Activated CD8-positive, alpha-beta T cell treated with anti-CD3 and anti-CD28 coated beads for 36 hours (primary cell): ENCODE measurements at regions not wholly inside any gene's neighbourhood (a gene's known extent, or its start where the extent isn't known, plus 50 kb on each side); places are given as distances from the start of the nearest gene placed in this dataset.

Experiments used
- ATAC-seq: fragments of 200-7000 bp; cut with Tn5 transposase; one replicate; pipeline ENCODE4 v1.10.0; 2021; ENCODE audit warnings: mild to moderate bottlenecking, moderate library complexity
- CTCF ChIA-PET: fragments of 350-600 bp; sonication (Branson Sonifier 250); formaldehyde crosslinking; loops from one replicate; lab custom pipeline; 2021; ENCODE audit warnings: antibody characterized with exemption; lab: Charles Lee
- POLR2A ChIA-PET: fragments of 350-600 bp; sonication (Branson Sonifier 250); formaldehyde crosslinking; loops from one replicate; lab custom pipeline; 2021; ENCODE audit warnings: antibody characterized with exemption; lab: Charles Lee
- DNase-seq: peaks from one replicate; pipeline ENCODE4 v3.0.0-alpha.2; 2020
- H3K27ac Mint-ChIP-seq: one replicate; pipeline ENCODE4 v1.8.0; 2021; ENCODE audit warnings: mild to moderate bottlenecking, mixed read lengths
- H3K27me3 Mint-ChIP-seq: one replicate; pipeline ENCODE4 v1.8.0; 2021; ENCODE audit warnings: mixed read lengths
- H3K36me3 Mint-ChIP-seq: one replicate; pipeline ENCODE4 v1.8.0; 2021; ENCODE audit warnings: low read depth, mixed read lengths
- H3K4me1 Mint-ChIP-seq: one replicate; pipeline ENCODE4 v1.8.0; 2021; ENCODE audit warnings: low read depth, mixed read lengths
- H3K4me3 Mint-ChIP-seq: one replicate; pipeline ENCODE4 v1.8.0; 2021; ENCODE audit warnings: mild to moderate bottlenecking, moderate library complexity, mixed read lengths
- H3K9me3 Mint-ChIP-seq: one replicate; pipeline ENCODE4 v1.8.0; 2021; ENCODE audit warnings: mixed read lengths
- intact Hi-C: fragments of 100-400 bp; cut with micrococcal nuclease; formaldehyde crosslinking; loops from one replicate; pipeline ENCODE4 v1.10.0; 2022
- TF ChIP-seq, protein P1 (sequence below): fragments of 200-600 bp; IDR thresholded peaks from one replicate; pipeline ENCODE4 v1.8.0; 2022; ENCODE audit warnings: antibody characterized with exemption, mild to moderate bottlenecking

- Mint-ChIP-seq H3K9me3 (no peaks in the 10 kb centered on the region), H3K27ac (no peak overlapping the region), H3K4me3 (no peak overlapping the region), H3K27me3 (peaks cover 10% of the 10 kb centered on the region), H3K36me3 (no peaks in the 10 kb centered on the region), H3K4me1 (no peaks in the 10 kb centered on the region)
- ATAC-seq (no peak), DNase-seq (no peak)
- TF ChIP-seq, protein P1, sequence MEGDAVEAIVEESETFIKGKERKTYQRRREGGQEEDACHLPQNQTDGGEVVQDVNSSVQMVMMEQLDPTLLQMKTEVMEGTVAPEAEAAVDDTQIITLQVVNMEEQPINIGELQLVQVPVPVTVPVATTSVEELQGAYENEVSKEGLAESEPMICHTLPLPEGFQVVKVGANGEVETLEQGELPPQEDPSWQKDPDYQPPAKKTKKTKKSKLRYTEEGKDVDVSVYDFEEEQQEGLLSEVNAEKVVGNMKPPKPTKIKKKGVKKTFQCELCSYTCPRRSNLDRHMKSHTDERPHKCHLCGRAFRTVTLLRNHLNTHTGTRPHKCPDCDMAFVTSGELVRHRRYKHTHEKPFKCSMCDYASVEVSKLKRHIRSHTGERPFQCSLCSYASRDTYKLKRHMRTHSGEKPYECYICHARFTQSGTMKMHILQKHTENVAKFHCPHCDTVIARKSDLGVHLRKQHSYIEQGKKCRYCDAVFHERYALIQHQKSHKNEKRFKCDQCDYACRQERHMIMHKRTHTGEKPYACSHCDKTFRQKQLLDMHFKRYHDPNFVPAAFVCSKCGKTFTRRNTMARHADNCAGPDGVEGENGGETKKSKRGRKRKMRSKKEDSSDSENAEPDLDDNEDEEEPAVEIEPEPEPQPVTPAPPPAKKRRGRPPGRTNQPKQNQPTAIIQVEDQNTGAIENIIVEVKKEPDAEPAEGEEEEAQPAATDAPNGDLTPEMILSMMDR: no peak
- ChIA-PET POLR2A (no interaction called here), CTCF (no interaction called here)
- intact Hi-C loops: no loop called here
Observed at GRCh38 chr16:82460766-82461165, 166.0 kb upstream of the CDH13 start.

DNA sequence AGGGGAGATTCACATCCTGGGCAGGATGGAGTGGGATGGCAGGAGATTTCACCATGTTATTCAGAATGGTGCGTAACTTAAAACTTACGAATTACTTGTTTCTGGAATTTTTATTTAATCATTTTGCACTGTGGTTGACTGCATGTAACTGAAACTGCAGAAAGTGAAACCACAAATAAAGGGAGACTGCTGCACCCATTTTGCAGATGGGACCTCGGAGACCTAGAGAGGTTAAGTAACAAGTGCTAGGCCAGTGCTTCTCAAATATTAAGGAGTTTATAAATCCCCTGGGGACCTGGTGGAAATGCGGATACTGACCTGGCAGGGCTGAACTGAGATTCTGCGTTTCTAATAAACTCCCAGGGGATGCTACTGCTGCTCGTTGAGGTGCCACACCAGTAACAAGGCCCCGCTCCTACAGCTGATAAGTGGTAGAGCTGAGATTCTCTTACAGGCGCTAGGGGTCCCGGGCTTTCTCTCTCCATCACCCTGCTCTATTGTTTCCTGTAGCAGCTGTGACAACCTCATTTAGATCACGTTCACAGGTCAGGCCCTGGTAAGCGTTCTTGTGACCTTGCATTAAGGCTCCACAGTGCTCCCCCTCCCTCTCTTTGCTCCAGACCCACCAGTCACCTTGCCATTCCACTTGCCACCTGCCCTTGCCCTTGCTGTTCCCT, 167.1 kb upstream of the CDH13 start:
- POLR2A ChIA-PET: no interaction called here
- no peak overlapping the region for H3K27ac Mint-ChIP-seq
- TF ChIP-seq, protein P1: no peak
- CTCF ChIA-PET: no interaction called here
- H3K36me3 Mint-ChIP-seq: no peaks in the 10 kb centered on the region
- H3K4me3 Mint-ChIP-seq: no peak overlapping the region
- ATAC-seq (no peak), DNase-seq (no peak)
- intact Hi-C loops: no loop called here
- no peaks in the 10 kb centered on the region for H3K4me1 Mint-ChIP-seq
- no peaks in the 10 kb centered on the region for H3K9me3 Mint-ChIP-seq
- peaks cover 8% of the 10 kb centered on the region for H3K27me3 Mint-ChIP-seq

GRCh38 chr16:82456683-82457082, 170.1 kb upstream of the CDH13 start:
- TF ChIP-seq, protein P1: peak; percentile 60
- POLR2A ChIA-PET: interaction anchor here (0.9 to 1.0 kb wide), 2 partner anchors 39 to 193 kb away, joined by 3 read pairs; no protein-coding TSS in a partner anchor
- Mint-ChIP-seq H3K4me3 (no peak overlapping the region), H3K36me3 (no peaks in the 10 kb centered on the region), H3K27ac (no peak overlapping the region), H3K9me3 (no peaks in the 10 kb centered on the region), H3K4me1 (no peaks in the 10 kb centered on the region), H3K27me3 (peaks cover 10% of the 10 kb centered on the region)
- DNase-seq (peak; percentile 60), ATAC-seq (peak; percentile 77)
- intact Hi-C loops: no loop called here
- CTCF ChIA-PET: interaction anchor here (0.6 to 2.2 kb wide), 26 partner anchors 8 to 745 kb away, joined by 3 to 24 read pairs (median 4); no protein-coding TSS in a partner anchor

GRCh38 chr16:82454566-82454965, 172.2 kb upstream of the CDH13 start:
- ATAC-seq (no peak), DNase-seq (no peak)
- CTCF ChIA-PET: interaction anchor here (0.7 kb wide), 1 partner anchor 15 kb away, joined by 3 read pairs; no protein-coding TSS in a partner anchor
- intact Hi-C loops: no loop called here
- Mint-ChIP-seq H3K27ac (no peak overlapping the region), H3K4me3 (no peak overlapping the region), H3K4me1 (no peaks in the 10 kb centered on the region), H3K9me3 (no peaks in the 10 kb centered on the region), H3K36me3 (no peaks in the 10 kb centered on the region), H3K27me3 (peaks cover 8% of the 10 kb centered on the region)
- TF ChIP-seq, protein P1: no peak
- POLR2A ChIA-PET: no interaction called here

DNA sequence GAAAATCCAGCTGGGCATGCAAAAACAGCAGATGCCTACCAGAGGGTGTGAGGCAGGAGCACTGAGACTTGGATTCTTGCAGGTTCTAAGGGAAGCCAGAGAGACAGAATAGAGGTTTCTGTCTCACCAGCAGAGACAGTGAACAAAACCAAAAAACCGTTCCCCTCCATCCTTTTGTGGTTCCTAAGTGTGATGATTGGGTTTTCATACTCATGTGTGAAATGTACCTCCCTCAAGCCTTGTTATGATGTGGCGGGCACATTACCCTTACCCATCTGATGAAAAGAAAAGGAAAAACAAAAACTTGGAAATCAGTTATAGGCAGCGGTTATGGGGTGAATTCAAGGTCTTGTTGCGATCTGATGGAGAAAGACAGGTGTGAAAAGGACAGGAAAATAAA, 172.6 kb upstream of the CDH13 start:
- H3K4me1 Mint-ChIP-seq: no peaks in the 10 kb centered on the region
- DNase-seq (no peak), ATAC-seq (no peak)
- no peak overlapping the region for H3K4me3 Mint-ChIP-seq
- H3K27ac Mint-ChIP-seq: no peak overlapping the region
- peaks cover 9% of the 10 kb centered on the region for H3K27me3 Mint-ChIP-seq
- H3K9me3 Mint-ChIP-seq: no peaks in the 10 kb centered on the region
- no peaks in the 10 kb centered on the region for H3K36me3 Mint-ChIP-seq
- intact Hi-C loops: no loop called here
- ChIA-PET POLR2A (no interaction called here), CTCF (interaction anchor here (0.7 to 1.4 kb wide), 2 partner anchors 14 to 190 kb away, joined by 3 to 4 read pairs; no protein-coding TSS in a partner anchor)
- TF ChIP-seq, protein P1: no peak
